Small intestine (tissue), 7 donors: ENCODE measurements at regions not wholly inside any gene's neighbourhood (a gene's known extent, or its start where the extent isn't known, plus 50 kb on each side); places are given as distances from the start of the nearest gene placed in this dataset.
A peak's percentile ranks its signal among the peaks of the same experiment; 100 is the strongest.
"Not testable (repeated sequence)": the region's sequence is repeated elsewhere in the genome, so short reads cannot be mapped to it uniquely, and the experiment has no call there.

Source experiments
- DNase-seq, 2 donors: peaks; one replicate each; pipeline versions ENCODE4 v3.0.0 to v3.0.0-alpha.2; 2013
- FAIRE-seq: peaks from 2 replicates; lab custom pipeline; 2012; peaks lifted over from hg19 to GRCh38; lab: Jason Lieb, UNC
- H3K27ac ChIP-seq, 3 donors: one replicate each; pipeline ENCODE4 v1.5.1; 2013; ENCODE audit warnings: low read length in 2 of 3, mild to moderate bottlenecking in 2 of 3, control low read depth in 1 of 3, inconsistent platforms in 1 of 3, low read depth in 1 of 3, moderate library complexity in 1 of 3
- H3K27me3 ChIP-seq, 3 donors: one replicate each; pipeline ENCODE4 v1.6.1; 2013; ENCODE audit warnings: low read length in 3 of 3, inconsistent platforms in 1 of 3; ENCODE audit not compliant: control insufficient read depth in 3 of 3, insufficient read depth in 3 of 3
- H3K36me3 ChIP-seq, 3 donors: one replicate each; pipeline ENCODE4 v1.6.1; 2013; ENCODE audit warnings: low read length in 3 of 3, inconsistent platforms in 1 of 3, low read depth in 1 of 3, mild to moderate bottlenecking in 1 of 3, moderate library complexity in 1 of 3; ENCODE audit not compliant: control insufficient read depth in 3 of 3, insufficient read depth in 2 of 3
- H3K4me1 ChIP-seq, 3 donors: one replicate each; pipeline ENCODE4 v1.6.1; 2013; ENCODE audit warnings: low read length in 2 of 3, inconsistent platforms in 1 of 3, low read depth in 1 of 3, mild to moderate bottlenecking in 1 of 3, moderate library complexity in 1 of 3; ENCODE audit not compliant: control insufficient read depth in 3 of 3, insufficient read depth in 2 of 3
- H3K4me3 ChIP-seq, 3 donors: one replicate each; pipeline ENCODE4 v1.5.1; 2013; ENCODE audit warnings: low read length in 3 of 3, control low read depth in 1 of 3, inconsistent platforms in 1 of 3, low read depth in 1 of 3, mild to moderate bottlenecking in 1 of 3, moderate library complexity in 1 of 3
- H3K9me3 ChIP-seq, 2 donors: one replicate each; pipeline ENCODE4 v1.6.1; 2013; ENCODE audit warnings: low read depth in 1 of 2, low read length in 1 of 2; ENCODE audit not compliant: control insufficient read depth in 2 of 2, insufficient read depth in 1 of 2
- WGBS, 3 donors: extraction: QIAGEN DNeasy Blood & Tissue Kit; methylation state at CpG; one replicate each; pipeline ENCODE4 v1.1.7; 2013; 5-methylcytosine and 5-hydroxymethylcytosine counted together
- donor health status: healthy with polysubstance abuse.
- donor health status: control.
- donor health status: control.
- donor health status: Bipolar disorder and iron deficiency.
- donor health status: healthy.

- Histone ChIP-seq H3K27me3 (no peaks in the 10 kb centered on the region), H3K9me3 (no peaks in the 10 kb centered on the region), H3K4me3 (no peak overlapping the region), H3K4me1 (peaks cover 0 to 2% (median 0%) of the 10 kb centered on the region in 3 donors), H3K27ac (no peak overlapping the region), H3K36me3 (no peaks in the 10 kb centered on the region)
- WGBS, 3 donors = 13 to 55% (median 30%) methylated on average over 5 of the region's 5 CpGs
- FAIRE-seq = no peak
- DNase-seq = peak in 1 of 2 donors; percentile 74
Observed at GRCh38 chr5:168136340-168136739, 155.1 kb upstream of the WWC1 start.

- no peaks in the 10 kb centered on the region for H3K36me3 ChIP-seq
- no peak overlapping the region for H3K4me3 ChIP-seq
- H3K9me3 ChIP-seq = no peaks in the 10 kb centered on the region
- FAIRE-seq = no peak
- H3K4me1 ChIP-seq = peaks cover 0 to 2% (median 0%) of the 10 kb centered on the region in 3 donors
- 44 to 56% (median 50%) methylated on average over 2 of the region's 2 CpGs for WGBS, 3 donors
- H3K27ac ChIP-seq = no peak overlapping the region
- DNase-seq = no peak
- H3K27me3 ChIP-seq = no peaks in the 10 kb centered on the region
Observed at GRCh38 chr5:168137265-168137664, 154.2 kb upstream of the WWC1 start.

GRCh38 chr5:168140241-168140640 is 151.2 kb upstream of the WWC1 start:
- Histone ChIP-seq H3K36me3 (no peaks in the 10 kb centered on the region), H3K9me3 (no peaks in the 10 kb centered on the region), H3K4me3 (no peak overlapping the region), H3K27ac (no peak overlapping the region), H3K27me3 (no peaks in the 10 kb centered on the region), H3K4me1 (peaks cover 0 to 2% (median 0%) of the 10 kb centered on the region in 3 donors)
- WGBS, 3 donors = 88 to 95% (median 91%) methylated on average over 6 of the region's 6 CpGs
- FAIRE-seq (no peak), DNase-seq (no peak)

- Histone ChIP-seq H3K36me3 (no peaks in the 10 kb centered on the region), H3K9me3 (no peaks in the 10 kb centered on the region), H3K4me3 (no peak overlapping the region), H3K27ac (no peak overlapping the region), H3K4me1 (no peaks in the 10 kb centered on the region), H3K27me3 (peaks cover 0 to 2% (median 0%) of the 10 kb centered on the region in 3 donors)
- WGBS, 3 donors = 72 to 80% (median 73%) methylated on average over 2 of the region's 2 CpGs
- no peak for DNase-seq
- no peak for FAIRE-seq
Observed at GRCh38 chr5:168142402-168142801, 149.0 kb upstream of the WWC1 start.

- H3K36me3 ChIP-seq, H3K27me3 ChIP-seq, FAIRE-seq, H3K4me1 ChIP-seq, H3K9me3 ChIP-seq, H3K27ac ChIP-seq, DNase-seq, H3K4me3 ChIP-seq: not testable (repeated sequence)
- WGBS, 3 donors = 59 to 77% (median 75%) methylated on average over 7 of the region's 7 CpGs
Observed at GRCh38 chr5:168143521-168143920, 147.9 kb upstream of the WWC1 start.

GRCh38 chr5:168147106-168147505 is 144.3 kb upstream of the WWC1 start:
- Histone ChIP-seq H3K27ac (no peak overlapping the region), H3K27me3 (peaks cover 0 to 4% (median 2%) of the 10 kb centered on the region in 3 donors), H3K4me1 (no peaks in the 10 kb centered on the region), H3K9me3 (no peaks in the 10 kb centered on the region), H3K36me3 (no peaks in the 10 kb centered on the region), H3K4me3 (no peak overlapping the region)
- FAIRE-seq (no peak), DNase-seq (no peak)
- WGBS, 3 donors = 87 to 92% (median 88%) methylated on average over 8 of the region's 8 CpGs

- Histone ChIP-seq H3K36me3 (no peaks in the 10 kb centered on the region), H3K27ac (no peak overlapping the region), H3K4me3 (no peak overlapping the region), H3K4me1 (no peaks in the 10 kb centered on the region), H3K9me3 (no peaks in the 10 kb centered on the region), H3K27me3 (peaks cover 0 to 4% (median 2%) of the 10 kb centered on the region in 3 donors)
- 74 to 89% (median 81%) methylated on average over 10 of the region's 10 CpGs for WGBS, 3 donors
- DNase-seq (no peak), FAIRE-seq (no peak)
Observed at GRCh38 chr5:168147568-168148360, 143.7 kb upstream of the WWC1 start.

- no peak overlapping the region for H3K4me3 ChIP-seq
- no peaks in the 10 kb centered on the region for H3K36me3 ChIP-seq
- WGBS, 3 donors = 86 to 95% (median 88%) methylated on average over 6 of the region's 6 CpGs
- H3K27me3 ChIP-seq = peaks cover 0 to 4% (median 2%) of the 10 kb centered on the region in 3 donors
- H3K27ac ChIP-seq = no peak overlapping the region
- DNase-seq (no peak), FAIRE-seq (no peak)
- H3K9me3 ChIP-seq = no peaks in the 10 kb centered on the region
- no peaks in the 10 kb centered on the region for H3K4me1 ChIP-seq
Observed at GRCh38 chr5:168151041-168151440, 140.4 kb upstream of the WWC1 start.
